GM21786 (cell line): ENCODE measurements at regions not wholly inside any gene's neighbourhood (a gene's known extent, or its start where the extent isn't known, plus 50 kb on each side); places are given as distances from the start of the nearest gene placed in this dataset.

Source experiments
- ATAC-seq: cut with Tn5 transposase; IDR thresholded peaks from one replicate; pipeline ENCODE4 v1.9.1; 2021; ENCODE audit not compliant: unreplicated experiment

DNA sequence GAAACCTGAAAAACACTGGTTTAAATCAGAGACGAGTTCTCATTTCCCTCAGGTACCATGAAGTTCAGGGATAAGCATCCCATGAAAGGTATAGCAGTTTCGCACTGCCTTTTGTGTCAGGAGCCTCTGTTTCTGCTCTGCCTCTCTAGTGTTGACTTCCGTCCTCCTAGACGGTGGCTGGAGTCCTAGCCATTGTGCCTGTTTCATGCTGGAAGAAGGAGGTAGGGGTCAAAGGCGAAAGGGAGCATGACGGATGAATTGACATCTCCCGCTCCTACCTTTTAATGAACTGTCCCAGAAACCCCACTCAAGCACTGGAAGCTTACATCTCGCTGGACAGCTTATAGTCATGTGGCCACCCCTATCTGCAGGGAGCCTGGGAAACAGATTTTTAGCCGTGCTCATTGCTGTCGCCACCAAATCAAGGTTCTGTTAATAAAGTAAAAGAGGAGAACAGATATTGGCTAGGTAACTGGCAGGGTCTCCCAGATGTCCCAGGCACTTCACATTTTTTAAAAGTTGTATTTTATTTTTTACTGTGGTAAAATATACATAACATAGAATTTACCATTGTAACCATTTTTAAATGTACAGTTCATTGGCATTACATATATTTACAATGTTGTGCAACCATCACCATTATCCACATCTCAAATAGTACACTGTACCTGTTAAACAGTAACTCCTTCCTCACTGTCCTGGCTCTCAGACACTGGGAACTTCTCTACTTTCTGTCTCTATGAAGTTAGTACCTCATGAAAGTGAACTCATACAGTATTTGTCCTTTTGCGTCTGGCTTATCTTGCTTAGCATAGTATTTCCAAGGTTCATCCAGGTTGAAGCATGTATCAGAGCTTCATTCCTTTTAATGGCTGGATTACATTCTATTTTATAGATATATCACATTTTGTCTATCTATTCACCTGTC is 55.0 kb upstream of the CTLA4 start:
- ATAC-seq: no peak

DNA sequence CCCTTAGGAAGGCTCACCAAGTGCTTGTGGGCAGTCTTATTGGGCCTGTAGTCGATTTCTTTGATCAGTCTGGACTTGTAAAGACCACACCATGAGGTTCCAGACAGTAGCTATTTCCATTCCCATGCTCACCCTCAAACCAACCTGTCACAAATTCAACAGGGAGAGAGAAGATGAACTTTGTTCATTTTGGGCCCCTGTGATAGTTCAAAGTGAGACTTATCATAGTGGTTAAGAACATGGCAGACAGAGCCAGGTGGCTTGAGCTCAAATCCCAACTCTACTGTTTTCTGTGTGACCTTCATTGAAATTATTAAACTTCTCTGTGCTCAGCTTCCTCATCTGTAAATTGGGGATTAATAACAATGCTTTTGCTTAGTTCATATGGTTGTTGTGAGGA is 53.9 kb upstream of the CTLA4 start:
- ATAC-seq: no peak

DNA sequence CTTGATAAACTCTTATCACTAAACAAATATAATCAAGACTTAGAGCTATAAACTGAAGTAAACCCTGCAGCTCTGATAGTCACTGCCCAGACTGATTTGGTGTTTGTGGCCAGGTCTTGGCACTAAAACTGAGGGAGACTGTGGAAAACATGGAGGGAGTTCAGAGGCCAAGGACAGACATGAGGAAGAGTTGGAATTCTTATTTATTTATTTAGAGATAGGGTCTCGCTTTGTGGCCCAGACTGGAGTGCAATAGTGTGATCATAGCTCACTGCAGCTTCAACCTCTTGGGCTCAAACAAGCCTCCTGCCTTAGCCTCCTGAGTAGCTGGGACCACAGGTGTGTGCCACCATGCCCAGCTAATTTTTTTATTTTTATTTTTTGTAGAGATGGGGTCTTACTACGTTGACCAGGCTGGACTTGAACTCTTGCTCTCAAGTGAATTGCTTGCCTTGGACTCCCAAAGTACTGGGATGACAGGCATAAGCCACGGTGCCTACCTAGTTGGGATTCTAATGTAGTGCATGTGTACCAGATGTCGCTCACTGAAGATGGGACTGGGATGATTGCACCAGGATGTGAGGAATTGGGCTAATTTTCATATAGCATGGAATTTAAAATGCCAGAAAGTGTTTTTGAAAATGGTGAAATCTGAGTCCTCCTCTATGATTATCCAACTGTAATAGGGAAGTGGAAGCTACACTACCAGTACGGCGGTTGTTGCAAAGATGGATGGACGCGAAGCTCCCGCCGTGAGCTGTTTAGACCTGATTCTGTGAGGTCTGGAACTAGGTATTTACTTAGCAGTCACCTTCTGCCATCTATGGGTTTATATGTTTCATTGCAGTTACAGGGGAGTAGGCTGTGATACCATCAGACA is 52.7 kb upstream of the CTLA4 start:
- ATAC-seq: no peak

GRCh38 chr2:203815541-203815898 is 52.1 kb upstream of the CTLA4 start:
- ATAC-seq: no peak

DNA sequence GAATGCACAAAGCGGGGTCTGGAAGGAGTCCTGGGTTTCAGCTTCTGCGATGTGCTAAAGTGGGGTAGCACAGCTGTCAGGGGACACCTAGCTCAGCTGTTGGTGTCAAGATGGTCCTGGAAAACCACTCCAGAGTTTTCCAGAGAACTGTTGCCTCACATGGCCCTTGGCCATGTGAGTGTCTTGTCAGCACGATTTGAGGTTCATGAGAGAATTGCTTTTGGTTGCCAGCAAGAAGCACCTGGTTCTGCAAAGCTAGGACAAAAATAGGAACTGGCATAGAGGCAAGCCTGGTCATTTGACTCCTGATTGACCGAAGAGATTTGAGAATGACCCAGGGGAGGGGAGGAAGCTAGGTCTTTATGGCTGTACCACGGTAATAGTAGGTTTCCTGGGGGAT is 50.4 kb upstream of the CTLA4 start:
- ATAC-seq: no peak
